GM23248 (cell line): ENCODE measurements at regions not wholly inside any gene's neighbourhood (a gene's known extent, or its start where the extent isn't known, plus 50 kb on each side); places are given as distances from the start of the nearest gene placed in this dataset.

Experiments used
- DNase-seq: peaks from one replicate; pipeline ENCODE4 v3.0.0-alpha.2; 2015
- H2AFZ ChIP-seq: fragments of 200-600 bp; sonication (generic); 2 replicates; pipeline ENCODE4 v1.6.1; 2016; ENCODE audit warnings: antibody characterized with exemption
- H3F3A ChIP-seq: fragments of 200-600 bp; sonication (generic); 2 replicates; pipeline ENCODE4 v1.6.1; 2016; ENCODE audit warnings: mild to moderate bottlenecking, antibody characterized with exemption, mixed run types; ENCODE audit not compliant: insufficient read depth
- H3K27ac ChIP-seq: fragments of 200-600 bp; sonication (generic); 2 replicates; pipeline ENCODE4 v1.5.1; 2016; ENCODE audit warnings: mild to moderate bottlenecking
- H3K27me3 ChIP-seq: fragments of 200-600 bp; sonication (generic); replicated peaks from 2 replicates; pipeline ENCODE4 v1.6.1; 2016; ENCODE audit warnings: mild to moderate bottlenecking; ENCODE audit not compliant: insufficient read depth
- H3K36me3 ChIP-seq: fragments of 200-600 bp; sonication (generic); 2 replicates; pipeline ENCODE4 v1.6.1; 2016; ENCODE audit warnings: low read depth, mild to moderate bottlenecking
- H3K4me1 ChIP-seq: fragments of 200-600 bp; sonication (generic); 2 replicates; pipeline ENCODE4 v1.6.1; 2016; ENCODE audit warnings: mild to moderate bottlenecking; ENCODE audit not compliant: insufficient read depth
- H3K4me2 ChIP-seq: fragments of 200-600 bp; sonication (generic); one replicate; pipeline ENCODE4 v1.6.1; 2016; ENCODE audit warnings: mild to moderate bottlenecking; ENCODE audit not compliant: unreplicated experiment
- H3K4me3 ChIP-seq: fragments of 200-600 bp; sonication (generic); 2 replicates; pipeline ENCODE4 v1.5.1; 2016; ENCODE audit warnings: mild to moderate bottlenecking
- H3K79me2 ChIP-seq: fragments of 200-600 bp; sonication (generic); 2 replicates; pipeline ENCODE4 v1.6.1; 2016; ENCODE audit warnings: mild to moderate bottlenecking; ENCODE audit not compliant: insufficient read depth
- H3K9ac ChIP-seq: fragments of 200-600 bp; sonication (generic); 2 replicates; pipeline ENCODE4 v1.6.1; 2016; ENCODE audit warnings: mild to moderate bottlenecking
- H3K9me2 ChIP-seq: fragments of 200-600 bp; sonication (generic); 2 replicates; pipeline ENCODE4 v1.6.1; 2016; ENCODE audit warnings: mixed run types, mild to moderate bottlenecking, moderate library complexity; ENCODE audit not compliant: insufficient read depth
- H3K9me3 ChIP-seq: fragments of 200-600 bp; sonication (generic); one replicate; pipeline ENCODE4 v1.6.1; 2017; ENCODE audit warnings: low read depth
- H4K20me1 ChIP-seq: fragments of 200-600 bp; sonication (generic); 2 replicates; pipeline ENCODE4 v1.6.0; 2016; ENCODE audit not compliant: insufficient read depth
- EZH2 ChIP-seq: fragments of 200-600 bp; sonication (generic); IDR thresholded peaks from 2 replicates; pipeline ENCODE4 v1.6.1; 2018; ENCODE audit warnings: antibody characterized with exemption, mild to moderate bottlenecking; ENCODE audit not compliant: insufficient read depth, poor library complexity, severe bottlenecking
- EZH2phosphoT487 ChIP-seq: fragments of 200-600 bp; sonication (generic); IDR thresholded peaks from 2 replicates; pipeline ENCODE4 v1.6.1; 2018; ENCODE audit warnings: antibody characterized with exemption, moderate library complexity, mild to moderate bottlenecking, low read depth; ENCODE audit not compliant: insufficient read depth
- WGBS, 2 experiments: methylation state at CpG; one replicate each; pipeline ENCODE4 v1.1.6; 2015 to 2017; ENCODE audit warnings: low lambda C conversion rate in 2 of 2, low coverage in 1 of 2; ENCODE audit errors: missing lambda C conversion rate in 2 of 2; 5-methylcytosine and 5-hydroxymethylcytosine counted together
- in situ Hi-C: fragments of 300-500 bp; cut with MboI; formaldehyde crosslinking; loops from 2 replicates; pipeline ENCODE4 v1.15.0; 2020

GRCh38 chr5:52448111-52448510 lies 339.6 kb upstream of the ITGA1 start:
- no peak overlapping the region for H2AFZ ChIP-seq
- no peak overlapping the region for H3K4me3 ChIP-seq
- no peaks in the 10 kb centered on the region for H3K9me3 ChIP-seq
- in situ Hi-C loops, result no loop called here
- no peaks in the 10 kb centered on the region for H3K79me2 ChIP-seq
- H4K20me1 ChIP-seq, result no peaks in the 10 kb centered on the region
- no peaks in the 10 kb centered on the region for H3K36me3 ChIP-seq
- H3K4me1 ChIP-seq, result no peaks in the 10 kb centered on the region
- no peaks in the 10 kb centered on the region for H3K27me3 ChIP-seq
- WGBS, 2 experiments, result 15% methylated on average over 2 of the region's 2 CpGs
- no peaks in the 10 kb centered on the region for H3K9me2 ChIP-seq
- no peak for TF ChIP-seq EZH2phosphoT487
- TF ChIP-seq EZH2, result no peak
- no peak for DNase-seq
- no peak overlapping the region for H3K27ac ChIP-seq
- no peak overlapping the region for H3K4me2 ChIP-seq
- H3K9ac ChIP-seq, result no peak overlapping the region
- H3F3A ChIP-seq, result no peaks in the 10 kb centered on the region

GRCh38 chr5:52449516-52449915 lies 338.2 kb upstream of the ITGA1 start:
- no peak overlapping the region for H3K4me2 ChIP-seq
- no peaks in the 10 kb centered on the region for H3F3A ChIP-seq
- no peak for TF ChIP-seq EZH2
- TF ChIP-seq EZH2phosphoT487, result no peak
- no peak overlapping the region for H3K9ac ChIP-seq
- 8 to 12% methylated on average over 3 of the region's 3 CpGs for WGBS, 2 experiments
- H3K36me3 ChIP-seq, result no peaks in the 10 kb centered on the region
- no peak overlapping the region for H3K4me3 ChIP-seq
- H3K4me1 ChIP-seq, result no peaks in the 10 kb centered on the region
- H3K27me3 ChIP-seq, result no peaks in the 10 kb centered on the region
- in situ Hi-C loops, result no loop called here
- DNase-seq, result no peak
- H3K9me3 ChIP-seq, result no peaks in the 10 kb centered on the region
- no peak overlapping the region for H3K27ac ChIP-seq
- no peaks in the 10 kb centered on the region for H3K9me2 ChIP-seq
- H4K20me1 ChIP-seq, result no peaks in the 10 kb centered on the region
- H3K79me2 ChIP-seq, result no peaks in the 10 kb centered on the region
- H2AFZ ChIP-seq, result no peak overlapping the region

GRCh38 chr5:52452098-52452497 lies 335.6 kb upstream of the ITGA1 start:
- Histone ChIP-seq H2AFZ (no peak overlapping the region), H3K27ac (no peak overlapping the region), H3K9me2 (no peaks in the 10 kb centered on the region), H3K27me3 (no peaks in the 10 kb centered on the region), H3K4me2 (no peak overlapping the region), H3K9me3 (no peaks in the 10 kb centered on the region), H3K36me3 (no peaks in the 10 kb centered on the region), H3F3A (no peaks in the 10 kb centered on the region), H3K4me1 (no peaks in the 10 kb centered on the region), H3K4me3 (no peak overlapping the region), H3K79me2 (no peaks in the 10 kb centered on the region), H4K20me1 (no peaks in the 10 kb centered on the region), H3K9ac (no peak overlapping the region)
- DNase-seq, result no peak
- 28 to 33% methylated on average over 1 of the region's 1 CpG for WGBS, 2 experiments
- in situ Hi-C loops, result no loop called here
- TF ChIP-seq EZH2phosphoT487 (no peak), EZH2 (no peak)

GRCh38 chr5:52453176-52453575 lies 334.5 kb upstream of the ITGA1 start:
- no peaks in the 10 kb centered on the region for H3F3A ChIP-seq
- H3K79me2 ChIP-seq, result no peaks in the 10 kb centered on the region
- TF ChIP-seq EZH2 (no peak), EZH2phosphoT487 (no peak)
- WGBS, 2 experiments, result 44 to 47% methylated on average over 2 of the region's 2 CpGs
- H3K4me2 ChIP-seq, result no peak overlapping the region
- H3K9me2 ChIP-seq, result no peaks in the 10 kb centered on the region
- no peaks in the 10 kb centered on the region for H3K36me3 ChIP-seq
- in situ Hi-C loops, result no loop called here
- no peaks in the 10 kb centered on the region for H3K4me1 ChIP-seq
- H3K27me3 ChIP-seq, result no peaks in the 10 kb centered on the region
- no peak overlapping the region for H3K4me3 ChIP-seq
- H3K27ac ChIP-seq, result no peak overlapping the region
- no peak overlapping the region for H2AFZ ChIP-seq
- H4K20me1 ChIP-seq, result no peaks in the 10 kb centered on the region
- H3K9me3 ChIP-seq, result no peaks in the 10 kb centered on the region
- H3K9ac ChIP-seq, result no peak overlapping the region
- DNase-seq, result no peak

- whole genome bisulfite sequencing, 2 experiments, result 14 to 18% methylated on average over 2 of the region's 2 CpGs
- TF ChIP-seq EZH2phosphoT487 (no peak), EZH2 (no peak)
- no peaks in the 10 kb centered on the region for H3K36me3 ChIP-seq
- no peaks in the 10 kb centered on the region for H3K4me1 ChIP-seq
- H3K79me2 ChIP-seq, result no peaks in the 10 kb centered on the region
- no peaks in the 10 kb centered on the region for H3K27me3 ChIP-seq
- no peaks in the 10 kb centered on the region for H3K9me2 ChIP-seq
- H4K20me1 ChIP-seq, result no peaks in the 10 kb centered on the region
- no peaks in the 10 kb centered on the region for H3K9me3 ChIP-seq
- no peak overlapping the region for H3K9ac ChIP-seq
- H3K27ac ChIP-seq, result no peak overlapping the region
- H2AFZ ChIP-seq, result no peak overlapping the region
- no peaks in the 10 kb centered on the region for H3F3A ChIP-seq
- DNase-seq, result no peak
- H3K4me3 ChIP-seq, result no peak overlapping the region
- in situ Hi-C loops, result no loop called here
- no peak overlapping the region for H3K4me2 ChIP-seq
Observed at GRCh38 chr5:52455920-52456319, 331.8 kb upstream of the ITGA1 start.
